Vagina (tissue), 2 donors: ENCODE measurements at regions not wholly inside any gene's neighbourhood (a gene's known extent, or its start where the extent isn't known, plus 50 kb on each side); places are given as distances from the start of the nearest gene placed in this dataset.

Source experiments
- POLR2A ChIP-seq, 2 donors: fragments of 450-650 bp; IDR thresholded peaks; one replicate each; pipeline ENCODE4 v1.6.1; 2017; ENCODE audit warnings: antibody characterized with exemption in 2 of 2, mild to moderate bottlenecking in 2 of 2, moderate library complexity in 2 of 2
- POLR2AphosphoS5 ChIP-seq, 2 donors: sonication (generic); formaldehyde crosslinking; IDR thresholded peaks; one replicate each; pipeline ENCODE4 v1.9.0; 2017; ENCODE audit warnings: antibody characterized with exemption in 2 of 2, mild to moderate bottlenecking in 2 of 2, low read depth in 1 of 2; ENCODE audit not compliant: insufficient read depth in 1 of 2

- TF ChIP-seq POLR2AphosphoS5 (IDR thresholded peaks at IDR 0.05; ENCODE audit: insufficient read depth in 1 of 2, low read depth in 1 of 2) (no peak), POLR2A (IDR thresholded peaks at IDR 0.05) (no peak)
Measured at GRCh38 chr7:52026140-52026539, 709.5 kb upstream of the COBL start.
